ENCODE measurements at regions not wholly inside any gene's neighbourhood (a gene's known extent, or its start where the extent isn't known, plus 50 kb on each side); places are given as distances from the start of the nearest gene placed in this dataset.

DNA sequence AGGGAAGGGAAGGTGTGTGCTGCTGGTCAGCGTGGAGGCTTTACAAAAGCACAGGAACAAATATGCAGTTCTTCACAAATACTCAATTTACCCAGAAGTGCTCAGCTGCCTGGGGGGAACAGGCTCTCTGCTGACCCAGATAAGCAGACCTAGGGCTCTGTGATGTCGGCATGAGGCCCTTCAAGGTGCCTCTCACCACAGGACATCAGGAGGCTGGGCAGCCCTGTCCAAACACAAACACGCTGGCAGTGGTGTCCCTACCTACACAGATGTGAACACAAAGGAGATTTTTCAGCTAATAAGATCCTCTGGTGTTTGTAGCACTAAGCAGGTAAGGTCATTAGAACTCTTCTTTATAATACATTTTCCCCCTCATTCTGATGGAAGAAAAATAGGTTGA lies 243.0 kb upstream of the PROX1 start:
- H3K4me1 Mint-ChIP-seq (ENCODE audit: low read depth), result peaks cover 4% of the 10 kb centered on the region
- no peak overlapping the region for H3K27ac Mint-ChIP-seq
- DNase-seq (ENCODE audit: low spot score, unreplicated experiment), result no peak
- H3K27me3 Mint-ChIP-seq, result no peaks in the 10 kb centered on the region
- H3K36me3 Mint-ChIP-seq (ENCODE audit: insufficient read depth), result no peaks in the 10 kb centered on the region
- TF ChIP-seq, protein P1, sequence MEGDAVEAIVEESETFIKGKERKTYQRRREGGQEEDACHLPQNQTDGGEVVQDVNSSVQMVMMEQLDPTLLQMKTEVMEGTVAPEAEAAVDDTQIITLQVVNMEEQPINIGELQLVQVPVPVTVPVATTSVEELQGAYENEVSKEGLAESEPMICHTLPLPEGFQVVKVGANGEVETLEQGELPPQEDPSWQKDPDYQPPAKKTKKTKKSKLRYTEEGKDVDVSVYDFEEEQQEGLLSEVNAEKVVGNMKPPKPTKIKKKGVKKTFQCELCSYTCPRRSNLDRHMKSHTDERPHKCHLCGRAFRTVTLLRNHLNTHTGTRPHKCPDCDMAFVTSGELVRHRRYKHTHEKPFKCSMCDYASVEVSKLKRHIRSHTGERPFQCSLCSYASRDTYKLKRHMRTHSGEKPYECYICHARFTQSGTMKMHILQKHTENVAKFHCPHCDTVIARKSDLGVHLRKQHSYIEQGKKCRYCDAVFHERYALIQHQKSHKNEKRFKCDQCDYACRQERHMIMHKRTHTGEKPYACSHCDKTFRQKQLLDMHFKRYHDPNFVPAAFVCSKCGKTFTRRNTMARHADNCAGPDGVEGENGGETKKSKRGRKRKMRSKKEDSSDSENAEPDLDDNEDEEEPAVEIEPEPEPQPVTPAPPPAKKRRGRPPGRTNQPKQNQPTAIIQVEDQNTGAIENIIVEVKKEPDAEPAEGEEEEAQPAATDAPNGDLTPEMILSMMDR (IDR thresholded peaks at IDR 0.05; ENCODE audit: unreplicated experiment), result no peak
- peaks cover 3% of the 10 kb centered on the region for H3K9me3 Mint-ChIP-seq (ENCODE audit: low read depth)
- H3K4me3 Mint-ChIP-seq (ENCODE audit: low read depth), result no peak overlapping the region

DNA sequence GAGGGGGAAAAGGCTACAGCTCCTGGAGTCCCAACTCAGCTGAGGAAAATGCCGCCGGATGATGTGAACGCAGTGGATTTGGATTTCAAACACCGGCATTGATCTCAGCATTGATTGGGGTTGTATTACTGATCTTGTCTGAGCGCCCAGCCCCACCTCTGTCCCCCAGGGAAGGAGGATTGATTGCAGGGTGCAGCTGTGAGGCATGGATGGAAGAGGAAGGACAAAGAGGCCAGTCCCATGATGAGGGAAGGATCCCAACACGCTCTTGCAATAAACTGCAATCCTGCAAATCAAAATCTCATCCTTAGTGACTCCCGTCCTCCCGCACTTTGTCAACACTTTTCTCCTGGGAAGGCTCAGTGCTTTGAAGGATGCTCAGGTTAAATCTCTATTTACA lies 242.3 kb upstream of the PROX1 start:
- Mint-ChIP-seq H3K36me3 (ENCODE audit: insufficient read depth) (no peaks in the 10 kb centered on the region), H3K4me3 (ENCODE audit: low read depth) (no peak overlapping the region), H3K4me1 (ENCODE audit: low read depth) (peaks cover 11% of the 10 kb centered on the region), H3K9me3 (ENCODE audit: low read depth) (peaks cover 3% of the 10 kb centered on the region), H3K27ac (no peak overlapping the region), H3K27me3 (no peaks in the 10 kb centered on the region)
- TF ChIP-seq, protein P1 (IDR thresholded peaks at IDR 0.05; ENCODE audit: unreplicated experiment), result no peak
- DNase-seq (ENCODE audit: low spot score, unreplicated experiment), result no peak

DNA sequence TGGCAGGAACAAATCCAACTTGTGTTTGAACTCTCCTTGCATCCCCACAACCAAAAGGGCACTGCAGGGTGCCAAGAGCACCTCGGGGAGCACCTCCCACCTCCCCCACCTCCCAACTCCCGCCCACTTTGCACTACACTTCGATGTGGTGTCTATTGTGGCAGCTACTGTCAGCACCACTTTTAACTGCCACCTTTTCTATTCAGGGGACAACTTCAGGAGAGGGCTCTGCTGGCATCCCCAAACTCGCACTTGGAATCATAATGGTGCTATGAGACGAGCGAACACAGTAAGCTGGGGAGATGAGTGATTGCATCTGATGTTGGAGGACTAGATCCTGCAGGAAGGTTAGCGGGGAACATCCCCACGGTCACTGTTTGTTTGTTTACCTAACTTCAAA lies 238.2 kb upstream of the PROX1 start:
- Mint-ChIP-seq H3K27ac (no peak overlapping the region), H3K27me3 (no peaks in the 10 kb centered on the region), H3K36me3 (ENCODE audit: insufficient read depth) (no peaks in the 10 kb centered on the region), H3K9me3 (ENCODE audit: low read depth) (no peaks in the 10 kb centered on the region), H3K4me3 (ENCODE audit: low read depth) (no peak overlapping the region), H3K4me1 (ENCODE audit: low read depth) (peaks cover 15% of the 10 kb centered on the region)
- TF ChIP-seq, protein P1 (IDR thresholded peaks at IDR 0.05; ENCODE audit: unreplicated experiment), result no peak
- DNase-seq (ENCODE audit: low spot score, unreplicated experiment), result no peak

DNA sequence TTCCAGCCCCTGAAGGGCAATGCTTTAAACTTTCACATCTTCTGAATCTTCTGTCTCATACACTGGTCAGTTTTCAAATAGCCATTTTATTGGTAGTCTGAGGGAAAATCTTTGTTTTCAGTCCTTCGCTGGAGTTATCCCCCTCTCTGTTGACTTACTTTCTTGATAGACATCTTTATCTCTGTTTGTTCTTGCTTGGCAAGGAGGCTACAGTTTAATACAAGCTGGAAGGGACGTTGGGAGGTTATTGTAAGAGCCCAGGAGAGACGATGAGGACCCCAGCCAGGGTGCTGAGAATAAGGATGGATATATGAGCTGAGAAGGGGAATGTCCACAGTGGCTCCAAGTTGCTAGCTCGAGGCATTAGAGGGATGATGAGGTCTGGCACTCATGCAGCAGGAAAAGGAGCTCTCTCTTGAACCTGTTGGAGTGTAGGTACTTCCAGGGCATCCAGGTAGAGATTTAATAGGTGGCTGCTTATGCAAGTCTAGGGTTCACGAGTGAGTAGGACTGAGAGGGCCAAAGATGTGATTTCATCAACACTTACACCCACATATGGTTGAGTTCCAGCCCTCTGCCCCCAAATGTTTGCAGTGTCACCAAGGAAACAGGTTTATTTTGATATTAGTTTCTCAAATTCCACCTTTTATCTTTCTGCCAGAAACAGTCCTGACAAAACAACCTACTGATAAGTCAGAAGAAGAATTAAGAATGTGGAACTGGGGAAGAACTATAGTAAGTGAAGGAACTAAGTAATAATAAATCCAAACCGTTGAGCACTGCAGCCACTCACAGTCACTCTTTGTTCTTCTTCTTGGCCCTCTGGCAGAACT lies 237.3 kb upstream of the PROX1 start:
- peaks cover 15% of the 10 kb centered on the region for H3K4me1 Mint-ChIP-seq (ENCODE audit: low read depth)
- no peaks in the 10 kb centered on the region for H3K36me3 Mint-ChIP-seq (ENCODE audit: insufficient read depth)

DNA sequence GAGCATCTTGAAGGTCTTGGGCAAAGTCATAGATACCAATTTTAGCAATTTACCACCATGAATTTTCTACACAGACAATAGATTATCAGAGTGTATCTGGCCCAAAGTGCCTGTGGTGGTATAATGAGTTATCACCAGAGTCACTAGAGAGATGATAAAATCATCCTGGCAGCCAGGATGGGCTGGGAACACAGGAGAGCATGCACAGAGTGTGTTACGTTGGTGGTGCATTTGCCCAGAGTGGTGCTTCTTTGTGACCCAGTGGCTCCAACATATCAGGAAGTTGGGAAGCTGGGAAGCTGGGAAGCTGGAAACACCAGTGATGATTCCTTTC lies 236.7 kb upstream of the PROX1 start:
- TF ChIP-seq, protein P1 (IDR thresholded peaks at IDR 0.05; ENCODE audit: unreplicated experiment), result no peak
- H3K9me3 Mint-ChIP-seq (ENCODE audit: low read depth), result no peaks in the 10 kb centered on the region
- no peak for DNase-seq (ENCODE audit: low spot score, unreplicated experiment)
- no peaks in the 10 kb centered on the region for H3K36me3 Mint-ChIP-seq (ENCODE audit: insufficient read depth)
- no peaks in the 10 kb centered on the region for H3K27me3 Mint-ChIP-seq
- H3K4me3 Mint-ChIP-seq (ENCODE audit: low read depth), result no peak overlapping the region
- peaks cover 15% of the 10 kb centered on the region for H3K4me1 Mint-ChIP-seq (ENCODE audit: low read depth)
- no peak overlapping the region for H3K27ac Mint-ChIP-seq

More for the DNA sequence above, 237.3 kb upstream of the PROX1 start:
- no peak for DNase-seq (ENCODE audit: low spot score, unreplicated experiment)
- TF ChIP-seq, protein P1 (IDR thresholded peaks at IDR 0.05; ENCODE audit: unreplicated experiment), result no peak
- no peak overlapping the region for H3K4me3 Mint-ChIP-seq (ENCODE audit: low read depth)
- no peak overlapping the region for H3K27ac Mint-ChIP-seq
- H3K9me3 Mint-ChIP-seq (ENCODE audit: low read depth), result no peaks in the 10 kb centered on the region
- H3K27me3 Mint-ChIP-seq, result no peaks in the 10 kb centered on the region

Data from progenitor cell of endocrine pancreas (in vitro differentiated cells).